Mesenchymal stem cell (in vitro differentiated cells and primary cell): ENCODE measurements at regions not wholly inside any gene's neighbourhood (a gene's known extent, or its start where the extent isn't known, plus 50 kb on each side); places are given as distances from the start of the nearest gene placed in this dataset.
A peak's percentile ranks its signal among the peaks of the same experiment; 100 is the strongest.

Source experiments
- DNase-seq: peaks from one replicate; pipeline ENCODE4 v3.0.0-alpha.2; 2013
- H2AFZ ChIP-seq: one replicate; pipeline ENCODE4 v1.6.1; 2013; ENCODE audit warnings: low read depth, mild to moderate bottlenecking, control low read depth, inconsistent platforms, low read length, moderate library complexity
- H2AK5ac ChIP-seq: 2 replicates; pipeline ENCODE4 v1.6.1; 2013; ENCODE audit warnings: low read length, moderate library complexity, mild to moderate bottlenecking, inconsistent platforms; ENCODE audit not compliant: severe bottlenecking
- H2BK120ac ChIP-seq: one replicate; pipeline ENCODE4 v1.6.1; 2013; ENCODE audit warnings: low read depth, mild to moderate bottlenecking, inconsistent platforms, low read length, moderate library complexity
- H2BK12ac ChIP-seq, 2 experiments: one replicate each; pipeline ENCODE4 v1.6.1; 2013; ENCODE audit warnings: inconsistent platforms in 2 of 2, low read length in 2 of 2, mild to moderate bottlenecking in 2 of 2, moderate library complexity in 2 of 2, control low read depth in 1 of 2
- H2BK15ac ChIP-seq: one replicate; pipeline ENCODE4 v1.6.1; 2013; ENCODE audit warnings: mild to moderate bottlenecking, low read depth, inconsistent platforms; ENCODE audit not compliant: poor library complexity, severe bottlenecking
- H2BK5ac ChIP-seq: 2 replicates; pipeline ENCODE4 v1.6.1; 2013; ENCODE audit warnings: low read depth, mild to moderate bottlenecking, low read length, control low read depth, inconsistent platforms; ENCODE audit not compliant: poor library complexity, severe bottlenecking
- H3K14ac ChIP-seq, 2 experiments: one replicate each; pipeline ENCODE4 v1.6.1; 2013; ENCODE audit warnings: inconsistent platforms in 2 of 2, low read length in 2 of 2, control low read depth in 1 of 2, mild to moderate bottlenecking in 1 of 2, moderate library complexity in 1 of 2
- H3K18ac ChIP-seq, 2 experiments: one replicate each; pipeline ENCODE4 v1.6.1; 2013; ENCODE audit warnings: inconsistent platforms in 2 of 2, low read length in 2 of 2, control low read depth in 1 of 2, low read depth in 1 of 2, mild to moderate bottlenecking in 1 of 2
- H3K23ac ChIP-seq, 2 experiments: one replicate each; pipeline ENCODE4 v1.6.1; 2013; ENCODE audit warnings: inconsistent platforms in 2 of 2, low read length in 2 of 2, mild to moderate bottlenecking in 2 of 2, moderate library complexity in 2 of 2, control low read depth in 1 of 2
- H3K27ac ChIP-seq: 2 replicates; pipeline ENCODE4 v1.5.1; 2013; ENCODE audit warnings: mild to moderate bottlenecking, moderate library complexity, low read length, control low read depth, inconsistent platforms; ENCODE audit not compliant: poor library complexity, severe bottlenecking
- H3K27me3 ChIP-seq, 2 experiments: 2 replicates each; pipeline versions ENCODE4 v1.6.1 to v1.7.0; 2013; ENCODE audit warnings: low read length in 2 of 2, mild to moderate bottlenecking in 2 of 2, moderate library complexity in 2 of 2, control low read depth in 1 of 2, inconsistent platforms in 1 of 2; ENCODE audit not compliant: control insufficient read depth in 1 of 2, insufficient read depth in 1 of 2
- H3K36me3 ChIP-seq, 2 experiments: 2 replicates each; pipeline versions ENCODE4 v1.6.1 to v1.7.0; 2013; ENCODE audit warnings: low read length in 2 of 2, control low read depth in 1 of 2, inconsistent platforms in 1 of 2, low read depth in 1 of 2, mild to moderate bottlenecking in 1 of 2; ENCODE audit not compliant: insufficient read depth in 2 of 2, control insufficient read depth in 1 of 2
- H3K4ac ChIP-seq, 2 experiments: one replicate each; pipeline ENCODE4 v1.6.1; 2013; ENCODE audit warnings: inconsistent platforms in 2 of 2, low read length in 2 of 2, mild to moderate bottlenecking in 2 of 2, moderate library complexity in 2 of 2, control low read depth in 1 of 2, low read depth in 1 of 2
- H3K4me1 ChIP-seq: 2 replicates; pipeline ENCODE4 v1.6.1; 2013; ENCODE audit warnings: low read depth, low read length, control low read depth; ENCODE audit not compliant: control insufficient read depth, insufficient read depth
- H3K4me2 ChIP-seq: 2 replicates; pipeline ENCODE4 v1.6.1; 2013; ENCODE audit warnings: low read length, mild to moderate bottlenecking, inconsistent platforms; ENCODE audit not compliant: poor library complexity, severe bottlenecking
- H3K4me3 ChIP-seq, 2 experiments: 2 replicates each; pipeline versions ENCODE4 v1.5.1 to v1.7.0; 2013; ENCODE audit warnings: low read length in 2 of 2, mild to moderate bottlenecking in 2 of 2, control low read depth in 1 of 2, low read depth in 1 of 2; ENCODE audit not compliant: insufficient read depth in 1 of 2
- H3K79me1 ChIP-seq: replicated peaks from 2 replicates; pipeline ENCODE4 v1.6.1; 2013; ENCODE audit warnings: mild to moderate bottlenecking, control low read depth, low read length, inconsistent platforms; ENCODE audit not compliant: poor library complexity, severe bottlenecking
- H3K9ac ChIP-seq: 2 replicates; pipeline ENCODE4 v1.7.0; 2013; ENCODE audit warnings: mild to moderate bottlenecking, low read length, moderate library complexity
- H3K9me3 ChIP-seq: 2 replicates; pipeline ENCODE4 v1.7.0; 2013; ENCODE audit warnings: mild to moderate bottlenecking, low read length; ENCODE audit not compliant: control insufficient read depth
- H4K8ac ChIP-seq: one replicate; pipeline ENCODE4 v1.6.1; 2013; ENCODE audit warnings: inconsistent platforms, mild to moderate bottlenecking, low read length, moderate library complexity
- H4K91ac ChIP-seq: one replicate; pipeline ENCODE4 v1.6.1; 2013; ENCODE audit warnings: mild to moderate bottlenecking, low read length, inconsistent platforms
- WGBS: methylation state at CpG from one replicate; pipeline ENCODE4 v1.1.7; 2013; ENCODE audit warnings: mixed read lengths; 5-methylcytosine and 5-hydroxymethylcytosine counted together

DNA sequence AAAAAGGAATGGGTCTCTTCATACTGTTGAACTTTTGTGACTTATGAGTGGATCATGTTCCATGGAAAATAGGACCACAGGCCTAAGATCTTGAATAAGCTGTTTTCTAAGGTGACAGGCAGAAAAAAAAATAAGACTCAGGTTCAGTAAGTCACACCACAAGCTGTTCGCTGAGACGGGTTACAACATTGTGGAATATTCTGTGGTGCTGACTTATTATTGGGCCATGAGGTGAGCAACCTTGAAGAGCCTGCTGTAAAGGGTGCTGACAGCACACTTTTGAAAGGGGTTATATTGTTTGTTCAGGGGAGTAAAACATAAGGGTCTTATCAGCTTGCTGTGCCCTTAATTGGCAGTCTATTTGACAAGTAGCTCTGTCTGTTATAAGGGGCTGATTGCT is 439.8 kb upstream of the SLC14A2 start:
- Histone ChIP-seq H3K9ac (no peak overlapping the region), H3K4ac (no peak overlapping the region), H3K27me3 (no peaks in the 10 kb centered on the region), H3K18ac (peak overlapping the region in 1 of 2 experiments; percentile 20), H4K91ac (no peak overlapping the region), H3K79me1 (no peaks in the 10 kb centered on the region), H2BK120ac (no peak overlapping the region), H3K27ac (no peak overlapping the region), H2BK5ac (no peak overlapping the region), H3K4me2 (no peak overlapping the region), H2AK5ac (no peak overlapping the region), H2BK12ac (no peak overlapping the region), H3K4me1 (peaks cover 3% of the 10 kb centered on the region), H3K4me3 (no peak overlapping the region), H3K36me3 (no peaks in the 10 kb centered on the region), H4K8ac (no peak overlapping the region), H3K9me3 (no peaks in the 10 kb centered on the region), H3K23ac (no peak overlapping the region), H2AFZ (no peak overlapping the region), H3K14ac (no peak overlapping the region), H2BK15ac (no peak overlapping the region)
- 94% methylated on average over 2 of the region's 2 CpGs for WGBS
- DNase-seq, result no peak

DNA sequence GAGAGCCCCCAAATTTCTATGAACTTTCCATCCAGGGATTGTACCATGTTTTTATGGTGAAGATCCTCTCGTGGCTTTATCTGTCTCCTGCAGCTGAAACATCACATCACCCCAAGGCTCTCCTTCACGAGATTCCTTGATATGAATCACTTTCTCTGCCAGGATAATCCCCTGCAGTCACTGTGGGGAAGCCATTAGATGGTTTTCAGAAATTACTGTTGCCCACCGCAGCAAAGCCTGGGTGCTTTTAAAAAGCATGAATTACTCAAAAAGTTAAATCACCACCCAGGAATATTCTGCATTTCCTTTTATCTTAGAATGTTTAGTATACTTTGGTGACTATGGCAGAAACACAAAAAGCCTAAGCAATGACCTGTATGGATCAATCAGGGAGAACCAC is 428.4 kb upstream of the SLC14A2 start:
- DNase-seq, result no peak
- no peak overlapping the region for H3K4me3 ChIP-seq
- 69% methylated on average over 2 of the region's 3 CpGs for WGBS

DNA sequence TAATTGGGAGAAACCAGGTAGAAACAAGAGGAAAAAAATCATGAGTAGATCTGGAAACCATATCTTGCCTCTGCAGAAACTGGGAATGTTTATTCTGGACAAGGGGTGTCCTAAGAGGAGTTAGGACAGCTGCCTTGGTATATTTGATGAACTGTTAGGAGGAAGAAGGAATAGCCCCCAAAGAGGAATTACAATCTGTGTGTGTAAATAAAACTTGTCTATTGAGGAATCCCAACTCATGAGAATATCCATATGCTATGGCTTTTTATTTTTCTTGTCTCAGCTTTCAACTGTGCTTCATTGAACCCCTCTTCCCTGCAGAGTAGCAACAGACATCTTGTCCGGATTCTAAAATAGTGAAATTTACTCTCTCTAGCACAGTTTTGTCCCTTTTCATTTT is 423.5 kb upstream of the SLC14A2 start:
- Histone ChIP-seq H3K14ac (no peak overlapping the region), H3K4ac (no peak overlapping the region), H3K27me3 (no peaks in the 10 kb centered on the region), H2AK5ac (no peak overlapping the region), H4K91ac (no peak overlapping the region), H2BK15ac (no peak overlapping the region), H3K9me3 (no peaks in the 10 kb centered on the region), H3K4me1 (no peaks in the 10 kb centered on the region), H4K8ac (no peak overlapping the region), H2BK5ac (no peak overlapping the region), H3K27ac (no peak overlapping the region), H3K18ac (no peak overlapping the region), H2AFZ (no peak overlapping the region), H3K4me3 (no peak overlapping the region), H3K79me1 (no peaks in the 10 kb centered on the region), H3K36me3 (no peaks in the 10 kb centered on the region), H3K4me2 (no peak overlapping the region), H3K9ac (no peak overlapping the region), H2BK120ac (no peak overlapping the region), H2BK12ac (no peak overlapping the region), H3K23ac (no peak overlapping the region)
- no CpG with 5 or more reads among the region's 1 CpG for WGBS
- DNase-seq, result no peak

More for the DNA sequence above, 428.4 kb upstream of the SLC14A2 start:
- no peak overlapping the region for H2AFZ ChIP-seq
- H3K4me2 ChIP-seq, result no peak overlapping the region
- H4K8ac ChIP-seq, result no peak overlapping the region
- H3K9ac ChIP-seq, result no peak overlapping the region
- no peak overlapping the region for H2AK5ac ChIP-seq
- H2BK120ac ChIP-seq, result no peak overlapping the region
- no peak overlapping the region for H2BK12ac ChIP-seq
- no peaks in the 10 kb centered on the region for H3K27me3 ChIP-seq
- H4K91ac ChIP-seq, result no peak overlapping the region
- H2BK15ac ChIP-seq, result no peak overlapping the region
- no peaks in the 10 kb centered on the region for H3K4me1 ChIP-seq
- H3K27ac ChIP-seq, result no peak overlapping the region
- no peak overlapping the region for H2BK5ac ChIP-seq
- no peak overlapping the region for H3K23ac ChIP-seq
- no peak overlapping the region for H3K4ac ChIP-seq
- no peak overlapping the region for H3K14ac ChIP-seq
- no peaks in the 10 kb centered on the region for H3K36me3 ChIP-seq
- H3K9me3 ChIP-seq, result no peaks in the 10 kb centered on the region
- H3K79me1 ChIP-seq, result no peaks in the 10 kb centered on the region
- H3K18ac ChIP-seq, result no peak overlapping the region

DNA sequence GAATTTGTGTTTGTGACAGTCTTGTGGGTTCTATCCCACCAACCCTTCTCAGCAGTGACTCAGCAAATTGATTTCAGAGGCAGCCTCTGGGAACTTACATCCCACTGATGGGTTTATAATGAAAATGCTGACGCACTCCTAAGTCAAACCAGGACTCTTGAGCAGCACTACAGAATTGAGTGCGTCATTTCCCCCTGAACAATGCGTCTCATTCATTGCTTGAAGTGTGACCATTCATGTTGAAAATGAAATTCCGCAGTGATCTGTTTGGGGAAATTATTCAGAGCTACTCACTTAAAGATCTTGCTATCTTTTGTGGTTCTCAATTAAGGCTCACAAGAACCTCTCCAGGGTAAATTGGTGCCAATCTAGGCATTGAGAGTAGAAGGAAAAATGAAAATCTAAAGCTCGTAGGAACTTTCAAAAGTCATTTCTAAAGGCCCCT is 417.7 kb upstream of the SLC14A2 start:
- Histone ChIP-seq H3K36me3 (no peaks in the 10 kb centered on the region), H3K79me1 (no peaks in the 10 kb centered on the region), H3K9me3 (peaks cover 5% of the 10 kb centered on the region), H3K4ac (no peak overlapping the region), H3K4me2 (no peak overlapping the region), H3K18ac (no peak overlapping the region), H2BK15ac (no peak overlapping the region), H3K4me1 (no peaks in the 10 kb centered on the region), H4K8ac (no peak overlapping the region), H2BK5ac (no peak overlapping the region), H2AFZ (no peak overlapping the region), H2BK12ac (no peak overlapping the region), H3K23ac (no peak overlapping the region), H3K4me3 (no peak overlapping the region), H3K27ac (no peak overlapping the region), H3K9ac (no peak overlapping the region), H4K91ac (no peak overlapping the region), H2BK120ac (no peak overlapping the region), H3K14ac (no peak overlapping the region), H3K27me3 (no peaks in the 10 kb centered on the region), H2AK5ac (no peak overlapping the region)
- WGBS, result 78% methylated on average over 4 of the region's 5 CpGs
- DNase-seq, result peak; percentile 80
